HUES6 (cell line): ENCODE measurements at regions not wholly inside any gene's neighbourhood (a gene's known extent, or its start where the extent isn't known, plus 50 kb on each side); places are given as distances from the start of the nearest gene placed in this dataset.

Experiments
- H3K27ac ChIP-seq: 2 replicates; pipeline ENCODE4 v1.7.0; 2013; ENCODE audit warnings: low read depth, mild to moderate bottlenecking, low read length, inconsistent platforms
- H3K27me3 ChIP-seq: 2 replicates; pipeline ENCODE4 v1.6.1; 2013; ENCODE audit warnings: low read length; ENCODE audit not compliant: control insufficient read depth, insufficient read depth
- H3K36me3 ChIP-seq: 2 replicates; pipeline ENCODE4 v1.6.1; 2013; ENCODE audit warnings: low read length; ENCODE audit not compliant: control insufficient read depth, insufficient read depth
- H3K4me1 ChIP-seq: 2 replicates; pipeline ENCODE4 v1.6.1; 2013; ENCODE audit warnings: low read length; ENCODE audit not compliant: control insufficient read depth, insufficient read depth
- H3K4me3 ChIP-seq: 2 replicates; pipeline ENCODE4 v1.5.1; 2013; ENCODE audit warnings: low read depth, low read length
- H3K9ac ChIP-seq: one replicate; pipeline ENCODE4 v1.6.1; 2013; ENCODE audit warnings: mild to moderate bottlenecking, low read length
- H3K9me3 ChIP-seq: 2 replicates; pipeline ENCODE4 v1.6.1; 2013; ENCODE audit warnings: low read depth, low read length; ENCODE audit not compliant: control insufficient read depth, insufficient read depth

GRCh38 chr20:6993511-6993910 lies 226.0 kb downstream of the BMP2 start:
- H3K27me3 ChIP-seq = no peaks in the 10 kb centered on the region
- H3K4me1 ChIP-seq = no peaks in the 10 kb centered on the region
- no peak overlapping the region for H3K9ac ChIP-seq
- no peaks in the 10 kb centered on the region for H3K36me3 ChIP-seq
- H3K9me3 ChIP-seq = no peaks in the 10 kb centered on the region
- H3K4me3 ChIP-seq = no peak overlapping the region
- H3K27ac ChIP-seq = no peak overlapping the region

DNA sequence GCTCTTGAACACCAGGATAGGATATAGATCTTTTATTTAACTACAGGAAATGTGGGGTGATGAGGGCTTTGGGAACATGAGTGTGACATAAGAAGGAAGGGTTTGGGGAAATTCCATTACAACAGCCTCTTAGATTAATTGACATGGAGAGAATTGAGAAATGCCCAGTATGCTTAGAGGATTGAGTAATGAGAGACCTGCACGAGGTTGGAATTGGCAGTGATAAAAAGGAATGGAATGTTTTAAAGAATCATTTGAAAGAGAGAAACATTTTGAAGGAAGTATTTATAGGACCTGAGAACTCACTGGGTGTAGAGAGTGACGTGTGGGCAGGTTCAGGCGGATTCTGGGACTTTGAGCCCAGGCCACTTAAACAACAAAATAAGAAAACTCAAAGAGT lies 227.0 kb downstream of the BMP2 start:
- H3K9ac ChIP-seq = no peak overlapping the region
- no peak overlapping the region for H3K27ac ChIP-seq
- no peak overlapping the region for H3K4me3 ChIP-seq
- H3K4me1 ChIP-seq = no peaks in the 10 kb centered on the region
- no peaks in the 10 kb centered on the region for H3K27me3 ChIP-seq
- H3K9me3 ChIP-seq = no peaks in the 10 kb centered on the region
- H3K36me3 ChIP-seq = no peaks in the 10 kb centered on the region

- no peak overlapping the region for H3K4me3 ChIP-seq
- no peaks in the 10 kb centered on the region for H3K27me3 ChIP-seq
- no peak overlapping the region for H3K9ac ChIP-seq
These were observed 231.4 kb downstream of the BMP2 start for GRCh38 chr20:6998909-6999308.

GRCh38 chr20:6999381-6999780 lies 231.9 kb downstream of the BMP2 start:
- Histone ChIP-seq H3K4me3 (no peak overlapping the region), H3K4me1 (no peaks in the 10 kb centered on the region), H3K9me3 (no peaks in the 10 kb centered on the region), H3K27me3 (no peaks in the 10 kb centered on the region), H3K27ac (no peak overlapping the region), H3K36me3 (no peaks in the 10 kb centered on the region), H3K9ac (no peak overlapping the region)

More at GRCh38 chr20:6998909-6999308, 231.4 kb downstream of the BMP2 start:
- Histone ChIP-seq H3K36me3 (no peaks in the 10 kb centered on the region), H3K4me1 (no peaks in the 10 kb centered on the region), H3K27ac (no peak overlapping the region), H3K9me3 (no peaks in the 10 kb centered on the region)

DNA sequence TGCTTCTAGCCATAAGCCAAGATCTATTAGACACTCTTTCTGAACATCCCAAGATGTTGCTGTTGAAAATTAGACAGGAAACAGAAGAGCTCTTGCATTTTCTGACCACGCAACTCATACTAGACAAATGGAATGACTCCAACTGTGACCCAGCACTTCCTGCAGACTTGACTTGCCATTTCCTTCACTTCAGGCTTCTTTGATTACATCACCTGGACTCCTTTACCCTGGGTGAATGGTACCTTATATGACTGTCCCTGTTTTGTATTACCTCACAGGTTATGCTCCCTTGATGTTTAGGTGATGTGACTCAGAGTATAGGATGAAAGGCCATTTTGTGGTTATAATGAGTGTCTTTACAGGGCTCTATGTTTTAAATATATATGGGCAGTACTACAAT lies 236.1 kb downstream of the BMP2 start:
- Histone ChIP-seq H3K27me3 (no peaks in the 10 kb centered on the region), H3K4me1 (peaks cover 3% of the 10 kb centered on the region; the same call in 1 of the 2 replicates), H3K27ac (no peak overlapping the region), H3K36me3 (no peaks in the 10 kb centered on the region), H3K9me3 (peaks cover 12% of the 10 kb centered on the region; the same call in 1 of the 2 replicates), H3K9ac (no peak overlapping the region), H3K4me3 (no peak overlapping the region)

GRCh38 chr20:7004801-7005200 lies 237.3 kb downstream of the BMP2 start:
- Histone ChIP-seq H3K9me3 (peaks cover 16% of the 10 kb centered on the region; the same call in 1 of the 2 replicates), H3K27me3 (no peaks in the 10 kb centered on the region), H3K4me3 (no peak overlapping the region), H3K9ac (no peak overlapping the region), H3K36me3 (no peaks in the 10 kb centered on the region), H3K4me1 (peaks cover 3% of the 10 kb centered on the region; the same call in 1 of the 2 replicates), H3K27ac (no peak overlapping the region)

GRCh38 chr20:7010527-7010926 lies 243.0 kb downstream of the BMP2 start:
- Histone ChIP-seq H3K4me1 (no peaks in the 10 kb centered on the region), H3K4me3 (no peak overlapping the region), H3K9me3 (peaks cover 16% of the 10 kb centered on the region; the same call in 1 of the 2 replicates), H3K9ac (no peak overlapping the region), H3K27me3 (no peaks in the 10 kb centered on the region), H3K36me3 (no peaks in the 10 kb centered on the region), H3K27ac (no peak overlapping the region)

DNA sequence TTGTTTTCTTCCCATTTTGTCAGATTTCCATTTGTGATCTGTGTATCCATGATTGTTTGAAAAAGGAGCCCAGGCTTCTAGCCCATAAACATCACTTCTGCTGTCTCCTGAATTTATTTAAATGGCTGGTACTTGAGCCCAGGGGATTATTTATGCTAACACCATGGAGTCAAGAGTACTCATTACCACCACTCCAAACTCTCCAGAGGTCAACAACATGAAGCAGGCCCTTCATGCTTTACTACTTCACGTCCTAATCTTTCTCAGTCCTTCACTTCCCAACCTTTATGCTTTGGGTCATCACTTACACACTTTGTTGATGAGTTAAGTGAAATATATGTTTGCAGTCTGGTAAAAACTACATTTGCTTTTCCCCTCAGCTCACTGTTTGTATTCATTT lies 247.8 kb downstream of the BMP2 start:
- no peaks in the 10 kb centered on the region for H3K4me1 ChIP-seq
- H3K27me3 ChIP-seq = no peaks in the 10 kb centered on the region
- H3K9ac ChIP-seq = no peak overlapping the region
- no peak overlapping the region for H3K4me3 ChIP-seq
- no peaks in the 10 kb centered on the region for H3K36me3 ChIP-seq
- H3K27ac ChIP-seq = no peak overlapping the region
- H3K9me3 ChIP-seq = no peaks in the 10 kb centered on the region

DNA sequence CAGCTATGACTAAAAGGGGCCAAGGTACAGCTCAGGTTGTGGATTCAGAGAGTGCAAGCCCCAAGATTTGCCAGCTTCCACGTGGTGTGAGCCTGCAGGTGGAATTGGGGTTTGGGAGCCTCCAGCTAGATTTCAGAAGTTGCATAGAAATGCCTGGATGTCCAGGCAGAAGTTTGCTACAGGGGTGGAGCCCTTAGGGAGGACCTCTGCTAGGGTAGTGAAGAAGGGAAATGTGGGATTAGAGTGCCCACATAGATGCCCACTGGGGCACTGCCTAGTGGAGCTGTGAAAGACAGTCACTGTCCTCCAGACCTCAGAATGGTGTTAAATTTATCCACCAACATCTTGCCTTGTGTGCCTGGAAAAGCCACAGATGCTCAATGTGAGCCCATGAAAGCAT lies 255.1 kb downstream of the BMP2 start:
- Histone ChIP-seq H3K4me3 (no peak overlapping the region), H3K36me3 (no peaks in the 10 kb centered on the region), H3K27me3 (no peaks in the 10 kb centered on the region), H3K9me3 (peaks cover 33% of the 10 kb centered on the region), H3K9ac (no peak overlapping the region), H3K4me1 (no peaks in the 10 kb centered on the region), H3K27ac (no peak overlapping the region)

GRCh38 chr20:7025635-7026034 lies 258.1 kb downstream of the BMP2 start:
- H3K4me3 ChIP-seq = no peak overlapping the region

GRCh38 chr20:7029019-7029418 lies 261.5 kb downstream of the BMP2 start:
- Histone ChIP-seq H3K27me3 (no peaks in the 10 kb centered on the region), H3K9ac (no peak overlapping the region), H3K4me1 (no peaks in the 10 kb centered on the region), H3K9me3 (peaks cover 4% of the 10 kb centered on the region; the same call in 1 of the 2 replicates), H3K27ac (no peak overlapping the region), H3K36me3 (no peaks in the 10 kb centered on the region), H3K4me3 (no peak overlapping the region)

More at GRCh38 chr20:7025635-7026034, 258.1 kb downstream of the BMP2 start:
- Histone ChIP-seq H3K27me3 (no peaks in the 10 kb centered on the region), H3K9ac (no peak overlapping the region), H3K9me3 (peaks cover 33% of the 10 kb centered on the region), H3K36me3 (no peaks in the 10 kb centered on the region), H3K27ac (no peak overlapping the region), H3K4me1 (no peaks in the 10 kb centered on the region)

DNA sequence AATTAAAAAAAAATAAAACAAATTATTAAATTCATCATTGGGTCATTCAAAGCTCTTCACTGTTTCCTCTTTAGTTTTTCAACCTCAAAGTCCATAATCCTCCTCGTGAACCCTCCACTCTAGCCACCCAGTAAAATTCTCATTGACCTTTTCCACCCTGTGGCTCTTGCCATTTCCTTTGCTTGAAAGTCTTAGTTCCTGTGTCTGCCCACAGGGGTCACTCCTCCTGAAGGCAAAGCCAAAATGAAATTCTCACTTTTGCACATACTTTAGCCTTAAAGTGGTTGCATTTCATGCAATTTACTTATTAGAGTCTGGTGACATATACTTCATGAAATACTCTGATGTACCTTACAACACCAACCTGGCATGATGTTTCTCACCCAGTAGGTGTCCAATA lies 263.7 kb downstream of the BMP2 start:
- H3K9ac ChIP-seq = no peak overlapping the region
- H3K27me3 ChIP-seq = no peaks in the 10 kb centered on the region
- H3K9me3 ChIP-seq = no peaks in the 10 kb centered on the region
- H3K36me3 ChIP-seq = no peaks in the 10 kb centered on the region
- H3K4me1 ChIP-seq = no peaks in the 10 kb centered on the region
- H3K4me3 ChIP-seq = no peak overlapping the region
- no peak overlapping the region for H3K27ac ChIP-seq
